ENCODE measurements at regions not wholly inside any gene's neighbourhood (a gene's known extent, or its start where the extent isn't known, plus 50 kb on each side); places are given as distances from the start of the nearest gene placed in this dataset.

GRCh38 chr20:40633123-40633850 lies 55.7 kb downstream of the MAFB start (continued):
- TF ChIP-seq REST (tag by site-specific recombination; IDR thresholded peaks at IDR 0.05) (no peak), ZNF843 (tag by site-specific recombination; IDR thresholded peaks at IDR 0.05) (no peak)

GRCh38 chr20:40632346-40632976 lies 56.6 kb downstream of the MAFB start:
- Histone ChIP-seq H3K27ac (ENCODE audit: extremely low read depth, low read depth, low read length) (no peak overlapping the region), H3K4me3 (ENCODE audit: low read depth, low read length) (no peak overlapping the region), H3K4me1 (ENCODE audit: control insufficient read depth, insufficient read depth, low read length) (no peaks in the 10 kb centered on the region), H3K36me3 (ENCODE audit: control insufficient read depth in 2 of 2, insufficient read depth in 1 of 2, low read length in 2 of 2) (no peaks in the 10 kb centered on the region), H3K9me3 (ENCODE audit: control insufficient read depth, insufficient read depth, low read depth, low read length) (no peaks in the 10 kb centered on the region)
- POLR2A ChIA-PET, result interaction anchor here (1.0 kb wide), 1 partner anchor 56 kb away, joined by 3 read pairs; the partner anchor contains the start of gene MAFB
- TF ChIP-seq KLF9 (tag by site-specific recombination; IDR thresholded peaks at IDR 0.05; ENCODE audit: low read depth) (no peak), KLF1 (tag by site-specific recombination; IDR thresholded peaks at IDR 0.05) (0 out of 2 replicates have a peak, but pooled peaks have one; percentile 21)
- CTCF ChIA-PET, result interaction anchor here (0.6 to 0.7 kb wide), 2 partner anchors 134 to 200 kb away, joined by 3 read pairs; no protein-coding TSS in a partner anchor

GRCh38 chr20:40631119-40631631 lies 57.9 kb downstream of the MAFB start:
- ChIA-PET POLR2A (interaction anchor here (1.2 kb wide), 1 partner anchor 58 kb away, joined by 4 read pairs; the partner anchor contains the start of gene MAFB), CTCF (no interaction called here)
- H3K4me1 ChIP-seq (ENCODE audit: control insufficient read depth, insufficient read depth, low read length), result no peaks in the 10 kb centered on the region
- H3K27ac ChIP-seq (ENCODE audit: extremely low read depth, low read depth, low read length), result no peak overlapping the region
- H3K36me3 ChIP-seq (ENCODE audit: control insufficient read depth in 2 of 2, insufficient read depth in 1 of 2, low read length in 2 of 2), result no peaks in the 10 kb centered on the region
- H3K4me3 ChIP-seq (ENCODE audit: low read depth, low read length), result no peak overlapping the region
- H3K9me3 ChIP-seq (ENCODE audit: control insufficient read depth, insufficient read depth, low read depth, low read length), result no peaks in the 10 kb centered on the region
- peak; percentile 67 for TF ChIP-seq ZFHX2 (tag by site-specific recombination; conservative IDR thresholded peaks at IDR 0.05)
- TF ChIP-seq ZNF843 (tag by site-specific recombination; IDR thresholded peaks at IDR 0.05), result no peak
- no peak for TF ChIP-seq ZBTB49 (tag by site-specific recombination; IDR thresholded peaks at IDR 0.05; ENCODE audit: low read depth)
- peak; percentile 43; the same call in 1 of the 2 replicates for TF ChIP-seq EGR2 (tag by site-specific recombination; IDR thresholded peaks at IDR 0.05; ENCODE audit: low read depth)

- Histone ChIP-seq H3K36me3 (ENCODE audit: control insufficient read depth in 2 of 2, insufficient read depth in 1 of 2, low read length in 2 of 2) (no peaks in the 10 kb centered on the region), H3K4me1 (ENCODE audit: control insufficient read depth, insufficient read depth, low read length) (no peaks in the 10 kb centered on the region), H3K27ac (ENCODE audit: extremely low read depth, low read depth, low read length) (no peak overlapping the region), H3K9me3 (ENCODE audit: control insufficient read depth, insufficient read depth, low read depth, low read length) (no peaks in the 10 kb centered on the region), H3K4me3 (ENCODE audit: low read depth, low read length) (no peak overlapping the region)
- ChIA-PET CTCF (interaction anchor here (1.5 to 1.7 kb wide), 2 partner anchors 8 to 10 kb away, joined by 4 to 5 read pairs; no protein-coding TSS in a partner anchor), POLR2A (interaction anchor here (1.2 kb wide), 1 partner anchor 58 kb away, joined by 4 read pairs; the partner anchor contains the start of gene MAFB)
- no peak for TF ChIP-seq ZNF138 (tag by site-specific recombination; IDR thresholded peaks at IDR 0.05; ENCODE audit: borderline replicate concordance)
- TF ChIP-seq ZNF670 (tag by site-specific recombination; IDR thresholded peaks at IDR 0.05; ENCODE audit: low read depth), result no peak
- no peak for TF ChIP-seq SALL2 (tag by site-specific recombination; IDR thresholded peaks at IDR 0.05; ENCODE audit: borderline replicate concordance)
- no peak for TF ChIP-seq ZNF777 (tag by site-specific recombination; IDR thresholded peaks at IDR 0.05; ENCODE audit: borderline replicate concordance)
- no peak for TF ChIP-seq ZBTB7A (tag by site-specific recombination; IDR thresholded peaks at IDR 0.05; ENCODE audit: low read depth)
- no peak for TF ChIP-seq ZNF398 (tag by site-specific recombination; IDR thresholded peaks at IDR 0.05)
- TF ChIP-seq ZNF560 (tag by site-specific recombination; IDR thresholded peaks at IDR 0.05; ENCODE audit: borderline replicate concordance), result no peak
- TF ChIP-seq WT1 (tag by site-specific recombination; IDR thresholded peaks at IDR 0.05), result no peak
- no peak for TF ChIP-seq BCL11A (tag by site-specific recombination; IDR thresholded peaks at IDR 0.05; ENCODE audit: low read depth)
- no peak for TF ChIP-seq ZNF521 (tag by site-specific recombination; IDR thresholded peaks at IDR 0.05)
- TF ChIP-seq TRIM28 (IDR thresholded peaks at IDR 0.05; ENCODE audit: borderline replicate concordance, low read length), result no peak
- no peak for TF ChIP-seq ZNF133 (tag by site-specific recombination; IDR thresholded peaks at IDR 0.05)
These were observed 58.3 kb downstream of the MAFB start for GRCh38 chr20:40630713-40631112.

All from HEK293 (cell line).